NB4 (cell line): ENCODE measurements at regions not wholly inside any gene's neighbourhood (a gene's known extent, or its start where the extent isn't known, plus 50 kb on each side); places are given as distances from the start of the nearest gene placed in this dataset.

Source experiments
- DNase-seq: peaks from one replicate; pipeline ENCODE4 v3.0.0; 2010; ENCODE audit warnings: low read depth
- H3K4me3 ChIP-seq: one replicate; pipeline ENCODE4 v1.5.1; 2011; ENCODE audit warnings: mild to moderate bottlenecking, low read depth, low read length, moderate library complexity
- CTCF ChIP-seq: IDR thresholded peaks from one replicate; pipeline ENCODE4 v1.5.1; 2012; ENCODE audit warnings: low read depth, low read length
- MAX ChIP-seq: IDR thresholded peaks from 2 replicates; pipeline ENCODE4 v1.6.1; 2011; ENCODE audit warnings: low read depth, low read length
- MYC ChIP-seq: IDR thresholded peaks from 2 replicates; pipeline ENCODE4 v1.6.1; 2011; ENCODE audit warnings: low read depth, low read length
- POLR2A ChIP-seq: IDR thresholded peaks from 2 replicates; pipeline ENCODE4 v1.6.1; 2011; ENCODE audit warnings: mild to moderate bottlenecking; ENCODE audit not compliant: insufficient read length; ENCODE audit errors: extremely low read depth

GRCh38 chr18:79598633-79599175 is 80.9 kb upstream of the CTDP1 start:
- no peak for DNase-seq
- H3K4me3 ChIP-seq, result no peak overlapping the region
- TF ChIP-seq MAX (no peak), MYC (no peak), CTCF (no peak)

GRCh38 chr18:79599441-79599931 is 80.1 kb upstream of the CTDP1 start:
- TF ChIP-seq MAX (no peak), POLR2A (no peak), CTCF (no peak), MYC (no peak)
- DNase-seq, result no peak
- H3K4me3 ChIP-seq, result no peak overlapping the region

GRCh38 chr18:79600141-79600540 is 79.5 kb upstream of the CTDP1 start:
- DNase-seq, result no peak
- no peak overlapping the region for H3K4me3 ChIP-seq
- TF ChIP-seq POLR2A (no peak), MAX (no peak), MYC (no peak), CTCF (no peak)

- DNase-seq, result no peak
- no peak overlapping the region for H3K4me3 ChIP-seq
- TF ChIP-seq POLR2A (no peak), MAX (no peak), MYC (no peak), CTCF (no peak)
Observed at GRCh38 chr18:79600596-79600995, 79.0 kb upstream of the CTDP1 start.

GRCh38 chr18:79601234-79601633 is 78.4 kb upstream of the CTDP1 start:
- no peak overlapping the region for H3K4me3 ChIP-seq
- peak; percentile 80 for DNase-seq
- TF ChIP-seq POLR2A, result no peak
- no peak for TF ChIP-seq MYC
- TF ChIP-seq CTCF, result no peak
- no peak for TF ChIP-seq MAX
